HG02938 (cell line): ENCODE measurements at regions not wholly inside any gene's neighbourhood (a gene's known extent, or its start where the extent isn't known, plus 50 kb on each side); places are given as distances from the start of the nearest gene placed in this dataset.

ENCODE experiments used
- ATAC-seq: cut with Tn5 transposase; IDR thresholded peaks from one replicate; pipeline ENCODE4 v1.9.1; 2021; ENCODE audit warnings: mild to moderate bottlenecking, moderate library complexity; ENCODE audit not compliant: unreplicated experiment

DNA sequence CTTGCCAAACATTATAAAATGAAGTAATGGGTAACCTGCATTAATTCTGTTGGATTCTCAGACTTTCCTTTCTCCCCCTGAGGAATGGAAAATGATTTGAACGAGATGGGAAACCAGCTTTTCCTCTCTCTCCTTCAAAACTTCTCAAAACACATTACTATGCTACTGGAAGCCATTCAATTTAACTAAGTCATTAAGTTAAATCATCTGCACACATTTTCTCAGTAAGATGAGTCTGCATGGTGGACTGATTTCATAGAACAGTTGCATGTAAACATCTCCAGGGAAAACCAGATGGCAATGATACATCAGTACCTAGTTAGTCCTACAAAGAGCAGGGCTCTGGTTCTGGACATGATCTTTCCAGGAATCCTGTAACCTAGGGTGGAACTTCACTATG lies 59.9 kb downstream of the BMP4 start:
- ATAC-seq = no peak

DNA sequence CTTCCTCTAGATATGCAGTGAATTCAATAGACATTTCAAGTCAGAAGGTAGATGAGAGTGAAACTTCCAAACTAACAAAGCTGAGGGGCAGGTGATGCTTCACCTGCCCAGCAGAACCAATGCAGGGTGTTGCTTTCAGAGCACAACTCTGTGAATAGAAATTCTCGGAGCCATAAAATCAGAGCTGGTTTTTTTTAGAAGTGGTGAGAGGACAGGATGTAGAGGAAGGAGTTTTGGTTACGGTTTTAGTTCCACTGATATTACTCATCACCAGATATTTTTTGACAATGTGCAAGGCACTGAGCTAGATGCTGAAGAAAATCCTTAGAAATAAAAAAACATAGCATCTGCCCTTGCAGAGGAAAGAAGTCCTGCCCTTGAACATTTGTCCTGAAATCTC lies 62.2 kb downstream of the BMP4 start:
- peak; percentile 96 for ATAC-seq

DNA sequence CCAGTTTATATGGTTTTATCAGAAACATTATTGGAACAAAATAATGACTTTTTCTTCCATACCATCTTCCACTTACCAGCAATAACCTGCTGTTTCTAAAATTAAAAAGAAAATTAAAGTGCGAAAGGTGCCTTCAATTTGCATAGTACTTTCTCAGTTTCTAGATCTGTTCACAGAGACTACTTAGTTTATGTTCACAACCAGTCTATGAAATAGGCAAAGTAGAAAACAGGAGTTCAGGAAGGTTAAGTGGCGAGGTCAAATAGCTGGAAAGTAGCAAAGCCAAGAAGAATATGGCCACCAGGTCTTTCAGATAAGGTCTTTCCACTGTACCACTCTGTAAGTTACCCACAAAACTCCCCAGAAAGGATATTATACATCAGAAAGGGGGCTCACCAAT lies 63.3 kb downstream of the BMP4 start:
- no peak for ATAC-seq

DNA sequence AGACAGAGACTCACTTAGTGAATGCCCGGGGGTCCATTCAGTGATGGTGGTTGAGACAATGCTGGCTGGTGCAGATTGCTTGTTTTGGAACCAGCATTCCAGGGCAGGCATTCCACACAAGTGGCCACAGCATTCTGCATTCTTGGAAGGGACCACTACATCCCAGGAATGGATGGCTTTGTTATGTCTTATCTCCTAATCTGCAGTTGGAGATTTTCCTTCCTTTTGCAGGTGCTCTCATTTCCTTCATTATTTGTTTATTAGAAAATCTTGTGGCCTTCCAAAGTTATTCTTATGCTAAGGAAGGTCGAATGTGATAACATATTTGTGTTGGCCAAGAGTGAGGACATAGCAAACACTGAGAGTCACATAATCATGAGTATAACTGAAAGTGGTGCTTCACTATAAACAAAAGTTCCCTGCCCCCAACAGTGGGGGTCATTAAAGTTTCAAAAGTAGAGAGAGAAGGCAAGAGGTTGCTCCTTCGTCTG lies 66.0 kb downstream of the BMP4 start:
- ATAC-seq = no peak

DNA sequence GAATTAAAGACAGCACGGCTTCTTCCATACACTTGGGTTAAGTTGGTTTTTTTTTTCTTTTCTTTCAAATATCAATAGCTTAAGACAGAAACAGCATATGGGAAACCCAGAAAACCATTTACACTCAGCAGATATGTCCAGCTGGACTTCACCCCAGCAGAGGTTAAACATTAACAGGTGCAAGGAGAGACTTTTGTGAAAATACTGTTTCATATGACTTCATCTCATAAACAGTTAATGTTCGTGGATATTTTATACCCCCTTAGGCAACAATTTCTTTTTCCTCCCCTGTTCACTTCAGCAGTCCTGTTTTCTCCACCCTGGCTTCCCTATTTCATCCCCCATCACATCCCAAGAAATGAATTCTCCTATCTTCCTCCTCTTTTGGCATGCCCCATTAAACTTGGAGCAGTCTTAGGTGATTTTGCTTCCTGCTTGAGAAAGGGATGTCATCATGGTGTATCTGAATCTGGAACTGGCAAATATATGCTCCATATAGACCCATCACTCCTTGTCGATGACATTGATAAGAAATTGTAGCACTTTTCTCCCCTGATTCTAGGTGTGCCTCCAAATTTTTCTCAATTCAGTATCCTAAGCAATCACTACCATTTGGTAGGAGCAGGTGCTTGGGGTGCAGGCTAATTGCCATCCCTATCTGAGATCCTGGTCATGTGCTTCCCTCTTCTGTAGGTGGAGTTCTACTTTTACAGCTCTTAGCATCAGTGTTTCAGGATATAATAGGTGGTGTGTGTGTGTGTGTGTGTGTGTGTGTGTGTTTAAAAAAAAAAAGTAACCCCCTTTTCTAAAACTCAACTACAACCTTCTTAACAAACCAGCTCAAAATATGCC lies 67.9 kb downstream of the BMP4 start:
- ATAC-seq = no peak

DNA sequence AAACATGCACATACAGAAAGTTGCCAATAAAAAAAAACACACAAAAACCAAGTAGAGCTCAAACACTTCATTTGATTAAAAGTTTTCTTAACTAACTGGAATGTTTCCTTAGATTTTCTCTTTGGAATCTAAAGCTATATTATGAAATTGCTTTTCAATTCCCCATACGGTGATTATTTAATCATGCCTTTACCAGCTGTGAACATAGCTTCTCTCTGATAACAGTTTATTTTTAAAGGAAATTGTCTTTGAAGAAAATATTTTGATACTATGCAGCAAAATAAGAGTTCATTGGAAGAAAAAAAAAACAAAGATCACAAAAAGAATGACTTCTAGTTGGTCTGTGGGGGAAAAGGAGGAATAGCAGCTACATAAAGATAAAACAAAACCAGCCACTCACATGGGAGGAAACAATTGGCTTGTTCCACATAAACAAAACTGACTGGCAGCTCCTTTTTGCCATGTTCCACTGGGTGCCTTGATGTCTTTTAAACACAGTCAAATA lies 71.4 kb downstream of the BMP4 start:
- ATAC-seq = no peak

DNA sequence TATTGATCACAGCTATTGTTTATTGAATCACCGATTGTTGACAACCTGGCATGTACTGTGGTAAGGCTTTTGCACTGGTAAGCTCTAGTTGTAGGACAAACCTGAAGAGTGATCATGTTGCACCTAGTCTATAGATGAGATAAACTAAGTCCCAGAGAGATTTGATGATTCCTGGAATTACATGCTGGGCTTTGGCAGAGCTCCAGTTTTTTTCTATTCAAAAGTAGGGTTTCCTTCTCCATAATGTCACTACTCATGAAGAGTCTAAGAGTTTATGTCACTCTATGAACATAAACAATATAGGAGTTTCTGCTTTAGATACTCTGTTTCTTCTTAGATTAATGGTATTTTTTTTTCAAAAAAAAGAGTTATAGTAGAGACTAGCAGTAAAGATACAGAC lies 72.0 kb downstream of the BMP4 start:
- ATAC-seq = no peak

DNA sequence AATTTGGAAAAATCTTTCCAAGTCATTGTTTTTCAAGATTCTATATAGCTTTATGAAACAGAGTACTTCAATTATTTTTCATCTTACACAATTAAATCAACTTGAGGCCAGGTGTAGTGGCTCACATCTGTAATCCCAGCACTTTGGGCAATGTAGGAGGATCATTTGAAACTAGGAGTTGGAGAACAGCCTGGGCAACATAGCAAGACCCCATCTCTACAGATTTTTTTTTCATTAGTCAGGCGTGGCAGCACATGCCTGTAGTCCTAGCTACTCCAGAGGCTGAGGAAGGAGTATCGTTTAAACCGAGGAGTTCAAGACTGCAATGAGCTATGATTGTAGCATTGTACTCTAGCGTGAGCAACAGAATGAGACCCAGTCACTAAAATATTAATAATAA lies 72.9 kb downstream of the BMP4 start:
- ATAC-seq = no peak

DNA sequence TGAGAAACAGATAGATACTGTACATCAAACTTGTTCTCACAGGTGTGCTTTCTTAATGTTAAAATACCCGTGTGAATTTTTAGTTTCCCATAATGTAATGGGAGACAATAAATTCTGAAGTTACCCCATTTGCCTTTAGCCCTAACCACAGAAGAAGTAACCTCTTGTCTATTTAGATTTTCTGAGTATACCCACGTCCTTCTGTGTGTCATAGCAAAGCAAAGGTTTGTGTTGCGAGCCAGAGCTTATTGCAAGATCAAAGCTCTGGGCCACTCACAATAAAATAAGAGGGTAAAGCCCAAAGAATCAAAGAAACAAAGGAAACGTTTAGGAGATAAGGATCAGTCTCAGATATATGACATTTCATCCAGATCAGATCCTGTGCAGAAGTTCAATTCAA lies 73.9 kb downstream of the BMP4 start:
- ATAC-seq = no peak

DNA sequence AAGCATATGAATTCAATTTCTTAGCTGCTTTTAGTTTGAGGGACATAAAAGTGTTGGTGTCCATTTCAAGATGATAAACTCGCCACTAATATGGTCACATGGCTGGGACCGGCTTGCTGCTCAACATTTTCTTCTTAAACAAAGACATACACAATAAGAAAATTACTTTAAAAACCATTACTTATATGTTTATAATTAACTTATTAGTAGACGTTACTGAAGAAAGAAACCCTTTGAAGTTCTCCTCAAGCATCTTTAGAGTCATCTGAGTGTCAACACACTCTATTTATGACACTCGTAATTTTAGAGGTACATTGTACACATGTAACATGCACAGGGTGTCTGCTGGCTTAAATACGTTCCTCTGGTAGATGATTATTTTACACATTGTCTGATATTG lies 74.7 kb downstream of the BMP4 start:
- ATAC-seq = no peak

DNA sequence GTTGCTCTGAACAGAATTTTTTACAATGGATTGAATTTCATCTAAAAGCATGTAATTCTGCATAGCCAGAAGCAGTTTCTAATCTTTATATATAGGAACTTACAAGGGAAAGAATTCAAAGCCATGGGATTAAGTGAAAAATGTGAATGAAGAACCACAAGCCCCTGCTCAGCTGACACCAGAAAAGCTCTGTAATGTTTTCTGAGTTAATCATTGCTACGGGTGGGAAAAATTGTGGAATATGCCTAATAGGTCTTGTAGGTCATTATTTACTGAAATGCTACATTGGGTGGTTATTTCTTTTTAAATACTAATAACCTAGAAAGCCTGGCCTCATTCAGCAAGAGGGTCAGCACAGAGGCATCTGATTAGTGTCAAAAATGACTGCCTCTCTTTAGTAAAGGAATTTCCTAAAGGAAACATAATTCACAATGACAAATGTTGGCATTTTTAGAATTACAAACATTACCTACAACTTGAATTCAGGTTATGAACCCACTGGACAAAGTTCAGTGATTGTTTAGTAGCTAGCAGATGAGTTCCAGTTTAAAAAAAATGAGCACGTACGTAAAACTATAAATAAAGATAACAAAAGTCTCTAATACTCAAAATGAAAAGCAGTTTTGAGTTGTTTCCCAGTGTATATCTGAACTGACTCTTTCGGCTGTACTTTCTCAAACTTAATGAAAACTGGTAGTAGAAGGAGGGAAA lies 75.3 kb downstream of the BMP4 start:
- no peak for ATAC-seq

DNA sequence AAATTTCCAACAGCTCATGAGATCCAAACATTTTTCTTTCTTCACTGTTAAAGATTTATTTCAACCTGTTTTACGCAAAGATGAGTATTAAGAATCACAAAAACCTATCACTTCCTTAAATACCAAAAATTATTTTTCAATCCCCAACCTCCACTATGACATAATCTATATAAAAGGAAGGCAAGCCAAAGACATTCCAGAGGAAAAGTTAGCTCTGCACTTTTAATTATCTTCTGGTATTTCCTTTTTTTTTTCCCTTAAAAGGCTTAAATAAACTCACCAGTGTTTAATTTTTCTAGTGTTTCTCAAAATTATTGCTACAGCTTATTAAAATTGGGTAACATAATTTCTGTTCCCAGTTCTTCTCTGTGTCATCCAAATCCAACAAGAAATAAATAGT lies 75.9 kb downstream of the BMP4 start:
- ATAC-seq = no peak

DNA sequence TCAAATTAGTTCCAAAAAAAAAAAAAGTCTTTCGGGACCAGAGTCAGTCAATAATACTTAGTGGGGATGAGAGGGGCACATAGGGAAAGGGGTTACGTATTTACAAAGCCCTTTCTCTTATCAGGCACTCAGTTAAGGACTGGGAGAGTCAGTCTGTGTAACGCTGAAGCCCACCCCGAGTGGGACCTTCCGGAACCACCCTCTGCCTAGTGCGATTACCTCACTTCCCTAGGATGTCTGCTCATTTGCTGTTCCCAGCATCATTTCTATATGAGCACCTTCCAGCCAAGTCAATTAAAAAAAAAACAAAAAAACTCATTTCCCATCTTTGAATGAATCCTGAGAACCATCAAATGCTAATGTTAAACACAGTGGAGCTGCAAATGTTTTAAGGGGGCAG lies 76.9 kb downstream of the BMP4 start:
- ATAC-seq = no peak

DNA sequence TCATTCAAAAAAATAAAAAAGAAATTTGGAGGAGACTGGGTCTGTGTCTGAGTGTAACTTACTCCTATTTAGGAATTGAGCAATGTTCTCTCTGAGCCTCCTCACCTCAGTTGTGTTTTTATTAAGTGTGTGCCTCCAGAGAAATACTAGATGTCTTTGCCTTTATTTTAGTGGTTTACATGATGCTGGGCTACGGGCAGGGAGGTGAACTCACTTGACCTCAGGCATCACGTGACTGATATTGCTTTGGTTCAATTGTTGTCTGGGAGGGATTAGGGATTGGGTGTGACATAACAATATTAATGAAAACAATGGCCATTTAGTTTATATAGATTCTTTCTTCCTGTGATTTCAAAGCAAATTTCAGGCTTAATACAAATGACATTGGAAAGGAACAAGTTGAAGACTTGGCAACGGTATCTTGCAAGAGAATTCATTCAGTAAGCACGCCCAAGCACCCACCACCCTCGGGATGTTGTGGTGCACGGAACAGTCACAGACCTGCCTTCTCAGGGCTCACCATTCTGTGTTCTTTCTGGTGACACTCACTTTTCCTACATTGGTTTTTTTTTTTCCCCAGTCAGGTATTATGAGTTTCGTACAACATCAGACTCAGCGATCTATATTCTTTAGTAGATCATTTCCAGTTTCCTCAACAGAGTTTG lies 77.5 kb downstream of the BMP4 start:
- no peak for ATAC-seq

DNA sequence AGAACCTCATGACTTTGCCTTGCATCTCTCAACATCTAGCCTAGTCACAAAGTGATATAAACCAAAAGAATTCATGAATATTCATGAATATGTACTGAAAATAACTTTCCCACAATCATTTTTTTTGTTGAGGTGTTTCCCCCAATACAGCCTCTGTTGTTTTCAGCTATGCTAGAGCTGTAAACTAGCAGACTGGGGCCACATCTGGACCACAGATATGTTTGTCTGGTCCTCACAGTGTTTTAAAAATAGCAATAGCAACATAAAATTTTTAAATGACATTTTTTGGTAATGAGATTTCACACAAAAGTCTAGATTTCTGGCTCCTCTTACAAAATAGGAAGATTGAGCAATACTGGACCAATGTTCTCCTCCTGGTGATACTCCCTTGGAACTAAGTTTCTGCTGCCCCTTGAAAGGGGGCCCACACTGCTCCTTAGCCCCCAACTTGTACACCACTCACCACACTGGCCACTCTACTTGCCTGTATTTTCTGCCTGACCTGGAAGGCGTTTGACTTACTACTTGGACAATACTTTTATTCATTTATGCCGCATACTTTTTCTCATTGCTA lies 81.2 kb downstream of the BMP4 start:
- ATAC-seq = no peak

DNA sequence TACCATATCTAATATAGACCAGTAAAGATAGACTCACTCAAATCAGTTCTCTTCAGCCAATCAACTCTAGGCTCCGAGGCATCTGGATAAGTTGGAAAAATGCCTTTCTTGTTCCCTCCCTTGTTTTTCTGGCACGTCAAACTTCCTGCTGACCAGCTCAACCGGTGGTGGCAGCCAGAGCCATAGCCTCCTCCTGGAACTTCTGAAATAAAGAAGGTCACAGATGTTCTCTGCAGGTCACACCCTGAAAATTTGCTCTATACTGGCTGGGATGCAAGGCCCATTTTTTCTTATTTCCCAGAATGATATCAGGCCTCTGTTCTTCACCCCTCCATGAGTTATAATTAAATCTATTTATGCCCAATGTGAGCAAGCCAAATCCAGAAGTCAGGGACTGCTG lies 81.9 kb downstream of the BMP4 start:
- ATAC-seq = no peak

DNA sequence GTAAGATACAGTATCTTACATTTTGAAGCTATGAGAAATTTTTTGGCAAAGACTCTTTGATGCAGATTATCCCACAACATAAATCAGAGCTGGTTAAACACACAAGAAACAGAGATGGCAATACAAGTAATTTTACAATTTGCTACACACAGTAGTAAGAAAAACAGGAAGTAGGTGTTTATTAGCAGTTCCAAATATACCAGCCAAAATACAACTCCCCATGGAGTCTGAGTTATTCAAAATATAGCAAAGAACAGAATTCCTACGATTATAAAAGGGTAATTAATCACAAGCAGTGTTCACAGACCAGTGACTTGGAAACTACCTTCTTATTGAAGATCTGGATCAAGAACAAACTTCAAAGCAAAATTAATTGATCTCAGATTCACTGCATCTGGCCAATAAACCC lies 83.9 kb downstream of the BMP4 start:
- ATAC-seq = no peak

DNA sequence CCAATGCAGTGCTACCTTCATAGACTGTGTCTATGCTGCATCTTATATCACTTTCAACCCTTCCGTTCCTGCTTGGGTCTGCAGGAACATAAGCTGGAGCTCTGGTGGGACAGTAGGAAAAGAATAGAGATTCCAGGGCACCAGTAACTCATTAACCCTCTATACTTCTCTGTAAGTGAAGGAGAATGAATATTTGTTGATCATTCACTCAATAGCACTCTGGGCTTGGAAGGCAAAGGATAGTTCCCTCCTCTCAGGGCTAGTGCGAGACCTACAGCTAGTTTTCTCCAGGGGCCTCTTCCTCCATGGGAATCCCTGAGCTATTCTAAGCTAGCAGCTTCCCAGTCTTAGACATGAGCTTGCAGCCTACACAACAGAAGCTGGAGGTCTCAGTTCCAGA lies 84.7 kb downstream of the BMP4 start:
- no peak for ATAC-seq

DNA sequence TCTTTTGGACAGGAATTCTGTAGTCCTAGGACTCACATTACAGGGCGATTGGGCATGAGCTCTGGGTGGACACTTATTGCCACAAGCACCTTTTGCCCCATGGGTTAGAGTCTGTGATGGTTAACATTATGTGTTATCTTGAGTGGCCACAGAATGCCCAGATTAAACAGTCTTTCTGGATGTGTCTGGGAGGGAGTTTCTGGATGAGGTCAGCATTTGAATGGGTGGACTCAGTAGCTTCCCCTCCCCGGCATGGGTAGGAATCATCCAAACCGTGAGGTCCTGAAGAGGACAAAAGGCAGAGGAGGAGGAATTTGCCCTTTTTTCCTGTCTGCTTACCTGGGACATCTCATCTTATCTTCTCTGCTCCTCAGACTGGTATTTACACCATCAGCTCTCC lies 85.6 kb downstream of the BMP4 start:
- ATAC-seq = no peak

DNA sequence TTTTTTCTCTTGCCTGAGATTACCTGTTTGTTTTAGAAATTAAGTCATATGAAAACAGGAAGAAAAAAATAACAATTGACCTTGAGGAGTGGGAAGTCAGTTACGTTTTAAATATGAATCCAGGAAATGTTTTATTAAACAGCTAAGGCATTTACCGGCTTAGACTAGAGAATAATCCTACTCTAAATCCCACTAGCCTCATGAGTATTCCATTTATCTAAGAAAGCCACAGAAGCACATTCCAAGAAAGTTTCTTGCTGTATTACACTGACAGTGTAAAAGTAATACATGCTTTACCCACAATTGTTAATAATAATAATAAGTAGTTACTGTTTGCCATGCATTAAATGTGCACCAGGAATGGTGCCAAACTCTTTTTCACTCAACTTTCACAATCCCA lies 90.9 kb downstream of the BMP4 start:
- no peak for ATAC-seq

DNA sequence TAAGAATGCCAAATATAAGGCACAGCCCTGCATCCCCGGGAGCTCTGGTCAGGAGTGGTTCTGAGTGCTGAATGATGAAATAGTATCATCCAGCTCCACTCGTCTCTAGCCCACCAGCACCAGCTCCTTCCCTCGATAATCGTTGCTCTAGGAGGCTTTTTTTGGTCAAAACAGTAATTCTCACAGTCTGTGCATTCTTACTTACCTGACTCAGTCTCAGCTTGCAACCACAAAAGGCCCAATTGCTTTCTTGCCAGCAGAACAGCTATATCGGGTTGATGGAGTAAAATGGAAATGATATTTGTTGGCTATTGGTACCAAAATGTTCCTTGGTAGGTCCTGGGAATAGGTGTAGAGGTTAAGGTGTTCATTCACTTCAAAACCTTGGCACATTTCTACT lies 94.8 kb downstream of the BMP4 start:
- ATAC-seq = no peak
